LoVo (cell line): ENCODE measurements at regions not wholly inside any gene's neighbourhood (a gene's known extent, or its start where the extent isn't known, plus 50 kb on each side); places are given as distances from the start of the nearest gene placed in this dataset.
A peak's percentile ranks its signal among the peaks of the same experiment; 100 is the strongest.

ENCODE experiments used
- DNase-seq: peaks from one replicate; pipeline ENCODE4 v3.0.0-alpha.2; 2016; ENCODE audit warnings: low spot score

- DNase-seq, result no peak
These were observed 221.1 kb upstream of the GSE1 start for GRCh38 chr16:85391769-85392583.

DNA sequence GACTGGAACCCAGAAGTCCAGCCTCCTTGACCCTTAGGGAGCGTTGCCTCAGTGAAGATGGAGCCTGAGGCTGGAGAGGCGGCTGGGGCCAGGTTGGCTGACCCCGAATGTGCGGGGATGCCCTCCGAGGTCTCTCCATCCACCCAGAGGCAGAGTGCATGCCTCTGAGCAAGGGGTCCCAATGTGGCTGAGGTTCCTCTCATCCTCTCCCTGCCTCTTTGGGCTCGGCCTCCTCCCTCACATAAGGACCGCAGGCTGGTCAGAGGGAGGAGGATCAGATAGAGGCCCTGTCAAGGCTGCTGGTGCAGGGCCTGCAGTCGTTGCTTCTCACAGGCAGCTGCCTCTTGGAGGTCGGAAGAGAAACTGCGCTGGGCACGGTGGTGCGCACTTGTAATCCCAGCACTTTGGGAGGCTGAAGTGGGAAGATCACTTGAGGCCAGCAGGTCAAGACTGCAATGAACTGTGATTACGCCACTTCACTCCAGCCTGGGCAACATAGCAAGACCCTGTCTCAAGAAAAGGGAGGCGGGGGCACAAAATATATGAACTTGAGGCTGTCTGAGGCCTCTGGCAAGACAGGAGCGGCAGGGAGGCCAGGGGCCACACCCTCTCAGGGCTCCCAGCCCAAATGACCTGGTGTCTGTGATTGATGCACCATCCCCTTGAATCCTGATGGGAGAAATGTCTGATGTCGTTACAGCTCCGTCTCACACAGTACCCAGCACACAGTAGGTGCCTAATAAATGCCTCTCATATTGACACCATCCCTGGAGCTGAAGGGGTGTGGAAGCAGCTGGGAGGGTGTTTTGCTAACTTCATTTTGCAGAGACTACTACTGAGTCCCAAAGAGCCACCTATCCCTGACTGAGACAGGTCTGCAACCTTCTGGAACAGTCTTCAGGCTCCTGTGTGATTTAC is 220.1 kb upstream of the GSE1 start:
- DNase-seq, result no peak

- DNase-seq, result no peak
These were observed 219.3 kb upstream of the GSE1 start for GRCh38 chr16:85393674-85394451.

GRCh38 chr16:85394456-85395206 is 218.5 kb upstream of the GSE1 start:
- no peak for DNase-seq

DNA sequence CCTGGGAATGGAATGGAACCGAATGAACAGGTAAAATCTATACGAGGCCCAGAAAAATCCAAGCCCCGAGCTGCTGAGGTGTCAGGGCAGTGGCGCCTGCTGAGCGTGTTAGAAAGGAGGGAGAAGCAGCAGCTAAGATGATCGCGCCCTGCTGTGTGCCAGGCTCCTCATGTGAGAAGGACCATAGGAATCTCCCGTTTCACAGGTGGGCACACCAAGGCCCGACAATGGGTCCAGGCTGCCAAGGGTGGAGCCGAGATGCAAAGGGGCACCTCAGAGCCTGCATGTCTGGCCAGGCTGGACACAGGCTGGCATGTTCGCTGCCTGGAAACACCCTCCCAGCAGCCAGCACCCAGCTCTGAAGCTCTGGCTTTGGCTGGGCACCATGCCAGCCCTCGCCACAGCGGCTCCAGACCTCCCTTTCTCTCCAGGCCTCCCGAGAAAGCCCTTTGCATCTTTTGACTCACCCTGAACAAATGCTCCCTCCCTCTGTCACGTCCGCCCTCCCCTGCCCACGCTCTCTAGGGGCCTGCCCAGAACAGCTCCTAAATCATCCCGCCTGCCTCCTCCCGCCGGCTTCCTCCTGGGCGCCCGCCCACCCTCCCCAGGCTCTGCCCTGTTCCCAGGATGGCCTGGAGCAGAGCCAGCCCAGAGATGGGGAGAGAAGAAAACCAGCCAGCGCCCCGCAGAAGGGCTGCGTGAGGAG is 217.8 kb upstream of the GSE1 start:
- DNase-seq, result peak; percentile 70

DNA sequence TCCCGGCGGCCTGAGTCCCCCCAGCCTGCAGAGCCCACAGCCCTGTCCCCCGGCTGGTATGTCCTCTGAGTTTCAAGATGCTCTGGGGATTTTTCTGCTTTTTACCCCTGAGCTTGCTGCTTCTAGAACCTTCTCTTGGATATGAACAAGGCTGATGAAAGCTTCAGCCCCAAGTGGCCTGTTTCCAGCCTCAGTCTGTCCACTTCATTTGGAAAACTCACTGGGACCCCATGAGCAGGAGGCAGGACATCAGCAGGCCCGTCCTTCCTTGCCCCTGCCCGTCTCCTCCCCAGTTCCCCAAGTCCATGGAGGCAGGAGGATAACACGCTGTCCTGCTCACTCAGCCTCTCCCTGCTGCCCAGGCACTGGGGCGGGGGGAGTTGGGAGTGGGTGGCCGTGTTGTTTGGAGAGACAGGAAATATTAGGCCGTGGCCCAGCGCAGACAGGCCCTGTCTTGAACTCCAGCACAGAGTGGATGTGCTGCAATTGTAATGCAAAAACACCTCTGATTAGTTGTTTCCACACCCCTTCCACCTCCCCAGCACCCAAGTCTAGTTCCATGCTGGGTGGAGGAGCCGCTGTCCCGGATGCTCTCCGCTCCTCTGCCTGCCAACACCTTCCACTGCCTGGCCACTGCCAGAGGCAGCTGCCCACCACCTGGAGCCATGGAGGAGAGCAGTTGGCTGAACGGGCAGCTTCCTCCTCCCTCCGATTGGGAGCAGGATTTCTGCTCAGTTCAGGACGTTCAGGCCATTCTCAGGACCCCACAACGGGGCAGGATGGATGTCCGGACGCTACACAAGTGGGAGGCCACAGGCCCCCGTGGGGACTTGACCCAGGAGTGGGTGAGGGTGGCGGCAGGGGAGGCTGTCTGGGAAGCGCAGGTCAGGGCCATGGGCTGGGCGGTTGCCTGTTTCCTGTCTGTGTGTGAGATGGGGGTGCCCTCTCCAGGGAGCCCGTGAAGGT is 216.9 kb upstream of the GSE1 start:
- no peak for DNase-seq

DNA sequence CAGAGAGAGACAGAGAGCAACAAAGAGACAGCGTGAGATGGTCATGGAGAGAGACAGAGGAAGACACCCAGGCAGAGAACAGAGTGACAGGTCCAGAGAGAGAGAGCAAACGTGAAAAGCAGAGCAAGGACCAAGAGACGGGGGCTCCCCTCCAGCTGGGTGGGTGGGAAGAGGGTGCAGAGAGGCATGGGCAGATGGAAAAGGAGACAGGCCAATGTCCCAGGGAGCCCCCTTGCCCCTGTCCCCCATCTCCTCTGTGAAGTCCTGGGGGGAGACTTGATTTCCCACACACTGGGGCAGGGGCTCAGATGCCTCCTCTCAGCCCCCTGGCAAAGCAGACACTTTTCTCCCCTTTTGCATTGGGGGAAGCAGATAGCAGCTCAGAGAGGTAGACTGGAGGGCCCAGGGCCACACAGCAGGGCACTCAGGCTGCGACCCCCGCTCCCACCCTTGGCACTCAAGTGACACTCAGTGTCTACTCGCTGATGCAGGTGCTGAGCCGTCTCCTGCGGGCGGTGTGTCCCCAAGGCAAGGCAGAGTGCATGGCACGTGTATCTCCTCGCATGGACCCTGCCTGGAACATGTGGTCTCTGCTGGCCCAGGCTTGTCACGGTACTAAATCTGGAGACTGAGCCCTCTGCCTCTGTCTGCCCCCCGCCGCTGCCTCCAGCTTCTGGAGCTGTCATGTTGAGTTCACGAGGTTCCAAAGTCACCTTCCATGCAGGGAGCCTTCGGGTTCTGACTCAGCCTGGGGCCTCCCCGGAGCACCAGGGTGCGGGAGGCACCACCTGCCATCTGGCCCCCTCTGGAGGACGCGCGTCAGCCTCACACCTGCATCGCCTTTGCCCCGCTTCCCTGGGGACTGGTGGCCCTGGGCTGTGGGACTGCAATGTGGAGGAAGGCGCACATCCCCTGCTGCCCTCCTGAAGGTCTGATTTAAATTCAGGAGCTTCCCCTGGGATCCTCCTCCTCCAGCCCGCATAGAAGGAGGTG is 215.9 kb upstream of the GSE1 start:
- no peak for DNase-seq

- no peak for DNase-seq
These were observed 215.1 kb upstream of the GSE1 start for GRCh38 chr16:85398050-85398451.

GRCh38 chr16:85398688-85399582 is 214.2 kb upstream of the GSE1 start:
- no peak for DNase-seq

DNA sequence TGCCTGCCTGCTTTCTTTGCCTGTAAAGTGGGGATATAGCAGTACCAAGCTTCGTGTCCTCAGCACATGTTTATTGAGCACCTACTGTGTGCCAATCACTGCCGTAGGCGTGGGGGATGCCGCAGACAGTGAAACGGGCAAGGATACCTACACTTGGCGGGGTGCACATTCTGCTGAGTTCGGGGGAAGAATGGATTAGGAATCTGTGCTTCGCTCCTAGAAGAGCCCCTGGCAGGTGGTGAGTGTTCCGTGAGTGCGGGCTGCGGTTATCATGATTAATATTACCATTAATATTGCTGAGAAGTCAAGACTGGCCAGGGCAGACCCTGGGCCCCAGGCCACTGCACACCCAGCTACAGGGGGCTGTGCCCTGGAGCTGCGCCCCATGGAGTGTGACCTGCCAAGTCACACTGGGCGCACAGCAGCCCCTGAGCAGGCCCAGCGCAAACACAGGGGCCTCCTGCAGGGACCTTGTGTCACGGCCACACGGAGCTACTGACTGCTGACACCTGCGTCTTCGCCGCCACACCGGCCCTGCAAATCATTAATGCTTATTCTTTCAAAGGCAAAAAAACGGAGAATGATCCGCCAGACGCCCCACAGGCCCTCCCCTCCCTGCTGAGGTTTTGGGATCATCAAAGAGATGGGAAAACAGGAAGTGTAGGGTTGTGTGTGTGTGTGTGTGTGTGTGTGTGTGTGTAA is 213.4 kb upstream of the GSE1 start:
- no peak for DNase-seq

- no peak for DNase-seq
These were observed 212.6 kb upstream of the GSE1 start for GRCh38 chr16:85400305-85401205.

- no peak for DNase-seq
These were observed 211.7 kb upstream of the GSE1 start for GRCh38 chr16:85401370-85401916.

DNA sequence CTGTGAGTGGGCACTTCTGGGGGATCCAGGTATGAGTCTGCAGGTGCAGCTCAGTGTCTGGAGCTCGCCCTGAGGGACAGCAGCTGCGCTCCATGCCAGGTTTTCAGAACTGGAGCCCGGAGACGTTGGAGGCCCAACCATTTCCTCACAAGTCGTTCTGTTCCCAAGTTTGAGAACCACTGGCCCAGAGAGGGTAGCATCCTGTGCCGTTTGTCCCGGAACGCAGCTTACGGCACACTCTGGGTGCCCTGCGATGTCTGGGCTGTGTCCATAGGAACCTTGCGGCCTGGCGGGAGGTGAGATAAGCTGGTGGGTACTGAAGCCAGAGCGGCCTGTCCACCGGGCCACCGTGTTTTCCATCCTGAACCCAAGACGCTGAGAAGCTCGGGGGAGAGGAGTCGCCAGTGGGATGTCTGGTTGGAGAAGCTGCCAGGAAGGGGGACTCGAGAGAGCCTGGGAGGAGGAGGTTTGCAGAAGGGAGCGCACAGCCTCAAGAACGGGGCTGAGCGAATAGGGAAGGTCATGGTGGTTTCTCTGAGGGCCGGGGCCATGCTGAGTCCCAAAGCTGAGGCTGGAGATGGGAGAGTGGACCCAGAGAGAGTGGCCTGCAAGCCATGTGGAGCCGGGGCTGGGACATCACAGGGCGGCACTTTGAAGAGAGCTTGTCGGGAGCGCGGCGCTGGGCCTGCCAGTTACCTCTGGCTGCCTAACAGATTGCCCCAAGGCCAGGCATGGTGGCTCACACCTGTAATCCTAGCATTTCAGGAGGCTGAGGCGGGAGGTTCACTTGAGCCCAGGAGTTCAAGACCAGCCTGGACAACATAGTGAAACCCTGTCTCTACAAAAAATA is 211.0 kb upstream of the GSE1 start:
- no peak for DNase-seq

- DNase-seq, result no peak
These were observed 210.0 kb upstream of the GSE1 start for GRCh38 chr16:85402910-85403692.
